ENCODE measurements at regions not wholly inside any gene's neighbourhood (a gene's known extent, or its start where the extent isn't known, plus 50 kb on each side); places are given as distances from the start of the nearest gene placed in this dataset.

DNA sequence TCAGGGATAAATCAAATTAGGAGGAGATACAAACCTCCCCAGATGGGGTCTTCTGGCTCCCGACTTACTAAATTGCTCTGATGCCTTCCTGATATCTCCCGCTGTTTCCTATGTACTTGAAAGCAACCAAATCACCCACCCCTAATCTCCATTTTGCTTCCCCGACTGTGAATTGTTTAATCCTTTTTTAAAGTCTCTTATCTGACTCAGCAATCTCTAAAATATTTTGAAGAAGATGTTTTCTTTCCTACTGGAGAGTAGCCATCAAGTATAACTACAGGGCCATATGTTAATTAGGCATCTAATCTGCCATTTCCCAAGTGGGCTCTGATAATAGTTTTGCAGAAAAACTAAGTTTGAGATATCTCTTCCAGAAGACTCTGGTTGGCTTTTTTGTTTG lies 365.2 kb upstream of the MAF start:
- Histone ChIP-seq H3K4ac (ENCODE audit: low read depth, low read length) (no peak overlapping the region), H3K27ac (ENCODE audit: insufficient read length, low read depth, low read length) (no peak overlapping the region), H2BK120ac (ENCODE audit: low read depth, low read length, poor library complexity, severe bottlenecking) (no peak overlapping the region), H2BK5ac (ENCODE audit: insufficient read length, low read length) (no peak overlapping the region), H3K23me2 (ENCODE audit: insufficient read length, low read depth, low read length, poor library complexity, severe bottlenecking) (no peaks in the 10 kb centered on the region), H3K4me1 (ENCODE audit: insufficient read depth, low read length) (no peaks in the 10 kb centered on the region), H3K18ac (ENCODE audit: insufficient read length, low read depth, low read length) (no peak overlapping the region), H2BK20ac (ENCODE audit: low read depth, low read length, poor library complexity, severe bottlenecking) (no peak overlapping the region), H2BK15ac (ENCODE audit: low read depth, low read length) (no peak overlapping the region), H4K20me1 (ENCODE audit: control insufficient read depth, insufficient read depth, insufficient read length) (no peaks in the 10 kb centered on the region), H3K4me2 (ENCODE audit: insufficient read depth, insufficient read length, low read length) (no peak overlapping the region), H4K5ac (ENCODE audit: insufficient read length, low read depth, low read length) (no peak overlapping the region), H4K8ac (replicated peaks; ENCODE audit: insufficient read length, low read depth, low read length) (no peak overlapping the region), H3K14ac (ENCODE audit: insufficient read depth, low read length) (no peak overlapping the region), H3K9ac (ENCODE audit: extremely low read depth, insufficient read length, low read length) (no peak overlapping the region), H2BK12ac (ENCODE audit: insufficient read length, low read depth, low read length) (no peak overlapping the region), H3T11ph (ENCODE audit: low read length) (no peak overlapping the region), H3K56ac (ENCODE audit: insufficient read length, low read depth, low read length) (no peak overlapping the region), H2AK5ac (ENCODE audit: insufficient read length, low read length) (no peak overlapping the region), H3K79me1 (ENCODE audit: insufficient read depth, low read depth, low read length, poor library complexity, severe bottlenecking) (no peaks in the 10 kb centered on the region), H3K23ac (ENCODE audit: insufficient read length, low read depth, low read length) (no peak overlapping the region), H2AFZ (ENCODE audit: low read length) (no peak overlapping the region), H3K79me2 (ENCODE audit: insufficient read depth, low read length) (no peaks in the 10 kb centered on the region), H4K91ac (ENCODE audit: insufficient read length, low read depth, low read length) (no peak overlapping the region), H3K9me3 (ENCODE audit: control insufficient read depth, low read depth, low read length) (no peaks in the 10 kb centered on the region), H3K27me3 (ENCODE audit: insufficient read depth, low read length) (no peaks in the 10 kb centered on the region)
- Mint-ChIP-seq H3K4me1 (peaks cover 12% of the 10 kb centered on the region in 2 experiments), H3K36me3 (ENCODE audit: insufficient read depth in 1 of 3, low read depth in 3 of 3) (no peaks in the 10 kb centered on the region), H3K27me3 (ENCODE audit: low read depth) (no peaks in the 10 kb centered on the region; the same call in 1 of the 2 replicates), H3K9me3 (no peaks in the 10 kb centered on the region; a peak in 1 of 5 replicates), H3K27ac (no peak overlapping the region; a peak in 1 of 7 replicates), H3K4me3 (no peak overlapping the region)
- TF ChIP-seq CTCF (conservative IDR thresholded peaks at IDR 0.05): no peak
- no CpG with 5 or more reads among the region's 3 CpGs for WGBS (ENCODE audit: extremely low coverage, insufficient read length, low lambda C conversion rate)
- DNase-seq: no peak

All from H9 (cell line).